Right renal cortex interstitium (tissue), 3 donors: ENCODE measurements at regions not wholly inside any gene's neighbourhood (a gene's known extent, or its start where the extent isn't known, plus 50 kb on each side); places are given as distances from the start of the nearest gene placed in this dataset.
A peak's percentile ranks its signal among the peaks of the same experiment; 100 is the strongest.

Source experiments
- DNase-seq, 3 donors: peaks; one replicate each; pipeline ENCODE4 v3.0.0-alpha.2; 2013; ENCODE audit warnings: low read depth in 3 of 3, low spot score in 2 of 3

DNA sequence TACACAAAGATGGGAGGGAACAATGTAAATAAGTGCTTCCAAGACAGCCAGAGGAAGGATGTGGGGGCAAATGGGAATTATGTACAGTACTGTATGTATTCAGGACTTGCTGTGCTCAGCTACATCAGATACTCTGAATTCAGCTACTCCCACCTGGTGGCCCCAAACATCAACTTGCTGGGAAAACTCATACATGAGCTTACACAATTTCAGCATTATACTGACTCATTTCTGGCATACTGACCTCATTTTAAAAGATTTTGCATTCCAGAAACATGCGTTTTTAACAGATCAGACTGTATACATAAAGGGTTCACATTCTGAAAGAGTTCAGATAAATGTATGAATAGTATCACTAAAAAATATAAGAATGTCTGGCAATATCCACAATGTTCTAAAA, 59.7 kb downstream of the GPX5 start:
- no peak for DNase-seq

DNA sequence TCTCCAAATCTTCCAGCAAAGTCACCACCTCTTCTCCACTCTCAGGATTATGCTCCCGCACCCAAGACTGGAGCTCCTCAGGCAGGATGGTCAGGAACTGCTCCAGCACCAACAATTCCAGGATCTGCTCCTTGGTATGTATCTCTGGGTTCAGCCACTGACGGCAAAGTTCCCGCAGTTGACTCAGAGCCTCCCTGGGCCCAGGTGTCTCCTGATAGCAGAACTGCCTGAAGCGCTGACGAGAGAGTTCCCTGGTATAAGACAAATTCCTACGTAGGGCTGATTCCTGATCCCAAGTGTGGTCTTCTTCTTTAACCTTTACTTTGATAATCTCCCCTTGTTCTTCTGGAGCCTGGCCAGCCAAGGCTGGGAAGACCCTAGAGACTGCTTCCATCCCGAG, 60.6 kb downstream of the GPX5 start:
- DNase-seq: no peak

DNA sequence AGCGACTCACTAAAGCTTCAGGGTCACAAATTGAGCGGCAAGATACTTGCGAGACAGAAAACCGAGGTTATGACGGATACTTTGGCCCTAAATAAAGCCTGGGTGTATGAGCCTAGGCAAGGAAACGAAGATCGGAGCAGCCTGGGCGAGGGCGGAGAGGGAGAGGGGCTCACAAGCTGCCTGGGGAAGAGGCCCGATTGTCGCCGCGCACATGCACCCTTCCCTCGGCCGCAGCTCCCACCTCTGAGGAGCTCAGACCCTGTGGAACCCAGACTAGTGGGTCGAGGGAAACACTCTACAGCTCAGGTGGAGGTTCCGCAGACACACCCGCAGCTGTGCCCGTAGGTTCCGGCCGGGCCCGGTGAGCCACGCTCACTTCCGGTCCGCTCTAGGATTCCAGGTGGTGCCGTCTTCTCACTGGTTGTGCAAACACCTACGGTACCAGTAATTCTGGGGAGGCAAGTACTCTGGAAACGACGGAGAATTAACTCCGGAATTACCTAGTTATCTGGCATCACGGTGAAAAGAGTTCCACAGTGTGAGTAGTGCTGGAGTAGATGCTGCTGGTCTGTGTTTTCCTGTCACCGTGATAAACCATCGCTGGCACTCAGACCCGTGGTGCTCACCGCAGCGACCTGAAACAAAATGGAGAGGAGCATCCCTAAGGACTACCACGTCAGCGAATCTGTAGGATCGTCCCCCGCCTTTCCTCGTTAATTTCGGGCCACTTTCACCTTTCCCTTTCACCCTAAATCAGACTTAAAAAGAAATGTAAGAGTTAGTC, 61.5 kb downstream of the GPX5 start:
- DNase-seq: peak in 2 of 3 donors; percentile 65 to 70

DNA sequence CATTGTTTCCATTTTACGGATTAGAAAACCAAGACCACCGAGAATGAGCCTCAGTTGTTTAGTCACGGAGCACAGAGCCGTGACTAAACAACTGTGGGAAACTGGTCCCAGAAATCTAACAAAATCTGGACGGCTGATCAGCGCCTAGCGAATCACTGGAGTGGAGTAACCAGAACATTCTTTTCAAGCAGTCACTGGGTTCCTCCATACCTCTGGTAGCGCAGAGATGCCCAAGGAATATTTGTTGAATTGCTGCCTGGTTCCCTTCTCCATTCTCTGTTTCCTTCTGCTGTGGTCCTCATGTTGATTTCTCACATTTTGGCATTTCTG, 62.0 kb downstream of the GPX5 start:
- no peak for DNase-seq

DNA sequence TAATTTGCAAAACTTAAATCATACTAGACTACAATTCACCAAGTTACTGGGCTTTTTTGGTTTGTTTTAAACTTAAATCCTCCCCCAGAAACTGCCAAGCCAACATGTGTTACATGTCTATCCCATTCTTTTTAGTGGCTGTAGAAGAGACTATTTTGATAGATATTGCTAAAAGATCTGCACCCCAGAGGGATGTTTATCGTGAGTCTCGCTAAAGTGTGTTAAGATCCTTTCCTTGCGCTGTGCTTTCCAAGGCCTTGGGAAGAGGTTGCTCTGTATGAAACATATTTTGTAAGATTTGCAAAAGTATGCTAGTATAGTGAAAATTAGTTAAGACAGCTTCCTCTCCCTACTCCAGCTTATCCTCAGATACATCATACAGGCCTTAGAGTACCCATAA, 63.0 kb downstream of the GPX5 start:
- DNase-seq: no peak

DNA sequence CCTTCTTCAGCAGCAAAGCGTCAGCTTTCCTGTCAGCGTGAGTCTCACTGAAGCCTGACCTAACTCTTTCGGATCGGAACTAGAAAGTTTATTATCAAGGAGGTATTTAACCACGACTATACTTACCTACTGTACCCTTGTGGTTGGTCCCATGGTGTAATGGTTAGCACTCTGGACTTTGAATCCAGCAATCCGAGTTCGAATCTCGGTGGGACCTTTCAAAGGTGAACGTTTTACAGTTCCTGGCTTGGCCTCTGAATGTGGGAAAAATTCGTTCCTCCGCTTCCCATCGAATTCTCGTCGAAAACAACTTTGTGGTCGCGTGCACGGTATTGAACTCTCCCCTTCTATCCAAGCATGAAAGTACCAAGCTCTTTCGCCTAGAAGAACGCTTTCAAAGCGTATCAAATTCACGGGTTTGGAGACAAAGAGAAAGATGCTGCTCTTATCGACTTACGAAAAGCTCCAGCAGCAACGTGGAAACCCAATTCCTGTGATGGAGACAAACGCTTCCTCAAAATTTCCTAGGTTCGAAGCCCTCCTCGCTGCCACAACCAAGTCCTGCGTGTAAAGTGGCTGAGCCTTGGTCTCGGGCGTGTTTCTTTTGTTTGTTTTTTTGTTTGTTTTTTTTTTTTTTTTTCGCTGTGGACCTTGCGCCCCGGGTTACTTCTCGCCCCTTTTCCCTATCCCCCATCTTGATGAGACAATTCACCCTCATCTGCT, 63.7 kb downstream of the GPX5 start:
- DNase-seq: peak; percentile 77 to 87 (median 84)

DNA sequence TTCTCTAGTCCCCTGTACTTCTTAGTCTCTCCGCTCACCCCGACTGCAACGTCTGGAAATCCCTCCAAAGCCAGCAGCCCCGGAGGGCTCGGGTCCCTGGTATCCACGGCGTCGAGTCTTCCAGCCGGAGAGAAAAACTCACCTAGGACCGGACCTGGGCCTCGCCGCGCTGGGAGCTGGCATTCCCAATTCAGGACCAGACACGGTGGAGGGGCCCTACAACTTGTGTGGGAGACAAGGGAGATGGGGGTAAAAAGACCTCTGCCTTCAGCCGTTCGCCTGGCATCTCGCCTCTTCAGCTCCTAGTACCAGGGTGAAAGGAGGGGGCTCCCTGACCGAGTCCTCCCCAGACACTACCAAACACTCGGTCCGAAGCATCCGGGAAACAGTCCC, 64.3 kb downstream of the GPX5 start:
- DNase-seq: no peak

DNA sequence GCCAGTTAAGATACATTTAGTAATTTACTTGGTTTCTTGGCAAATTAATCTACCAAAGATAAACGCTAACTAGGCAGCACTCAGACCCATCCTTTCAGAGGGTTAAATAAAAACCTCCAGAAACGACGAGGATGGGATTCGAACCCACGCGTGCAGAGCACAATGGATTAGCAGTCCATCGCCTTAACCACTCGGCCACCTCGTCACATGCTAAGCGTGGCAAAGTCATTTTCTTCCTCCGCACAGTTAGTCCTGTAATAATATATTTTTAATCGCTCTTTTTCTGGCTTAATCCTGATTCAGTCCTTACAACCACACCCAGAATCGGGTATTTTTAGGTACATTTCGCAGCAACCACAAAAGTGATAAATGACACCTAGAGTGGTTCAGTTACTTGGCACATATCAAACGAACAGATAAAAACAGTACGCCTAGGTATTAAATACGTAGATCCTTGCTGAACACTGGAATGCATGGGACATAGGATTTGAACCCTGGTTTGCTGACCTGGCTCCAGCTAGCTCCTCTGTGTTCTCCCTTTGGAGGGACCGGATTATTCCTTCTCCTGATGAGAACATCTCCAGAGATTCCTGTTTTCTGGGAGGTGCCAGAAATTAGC, 71.6 kb downstream of the GPX5 start:
- no peak for DNase-seq

DNA sequence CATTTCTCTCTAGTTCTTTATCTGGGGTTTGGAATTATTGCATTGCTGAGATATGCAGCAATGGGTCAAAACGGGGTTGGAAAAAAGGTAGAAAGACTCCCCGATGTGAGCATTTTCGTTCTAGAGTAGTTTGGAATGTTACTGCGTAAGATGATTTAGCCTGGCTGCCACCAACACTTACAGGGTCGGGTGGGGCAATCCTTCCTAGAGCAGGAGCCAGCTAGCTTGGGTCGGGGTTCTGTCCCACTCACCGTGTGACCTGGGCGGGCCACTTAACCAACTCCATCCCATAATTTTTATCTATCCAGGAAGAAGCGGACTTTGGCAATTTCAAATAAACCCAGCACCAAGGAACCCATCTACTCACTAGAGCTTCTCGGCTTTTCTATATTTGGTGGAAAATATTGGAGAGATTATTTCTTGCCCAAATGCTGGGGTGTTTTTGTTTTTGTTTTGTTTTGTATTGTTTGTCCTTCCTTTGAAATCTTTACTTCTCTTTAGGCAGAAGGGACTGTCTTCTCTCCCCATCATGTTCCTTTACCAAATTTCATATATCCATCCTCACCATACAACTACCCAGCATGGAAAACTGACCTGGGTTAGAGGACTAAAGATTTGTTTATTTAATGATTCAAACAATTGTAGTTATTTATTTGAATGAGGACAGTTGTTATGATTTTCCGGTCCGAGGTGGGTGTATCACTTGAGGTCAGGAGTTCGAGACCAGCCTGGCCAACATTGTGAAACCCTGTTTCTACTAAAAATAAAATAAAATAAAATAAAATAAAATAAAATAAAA, 72.4 kb downstream of the GPX5 start:
- DNase-seq: no peak

DNA sequence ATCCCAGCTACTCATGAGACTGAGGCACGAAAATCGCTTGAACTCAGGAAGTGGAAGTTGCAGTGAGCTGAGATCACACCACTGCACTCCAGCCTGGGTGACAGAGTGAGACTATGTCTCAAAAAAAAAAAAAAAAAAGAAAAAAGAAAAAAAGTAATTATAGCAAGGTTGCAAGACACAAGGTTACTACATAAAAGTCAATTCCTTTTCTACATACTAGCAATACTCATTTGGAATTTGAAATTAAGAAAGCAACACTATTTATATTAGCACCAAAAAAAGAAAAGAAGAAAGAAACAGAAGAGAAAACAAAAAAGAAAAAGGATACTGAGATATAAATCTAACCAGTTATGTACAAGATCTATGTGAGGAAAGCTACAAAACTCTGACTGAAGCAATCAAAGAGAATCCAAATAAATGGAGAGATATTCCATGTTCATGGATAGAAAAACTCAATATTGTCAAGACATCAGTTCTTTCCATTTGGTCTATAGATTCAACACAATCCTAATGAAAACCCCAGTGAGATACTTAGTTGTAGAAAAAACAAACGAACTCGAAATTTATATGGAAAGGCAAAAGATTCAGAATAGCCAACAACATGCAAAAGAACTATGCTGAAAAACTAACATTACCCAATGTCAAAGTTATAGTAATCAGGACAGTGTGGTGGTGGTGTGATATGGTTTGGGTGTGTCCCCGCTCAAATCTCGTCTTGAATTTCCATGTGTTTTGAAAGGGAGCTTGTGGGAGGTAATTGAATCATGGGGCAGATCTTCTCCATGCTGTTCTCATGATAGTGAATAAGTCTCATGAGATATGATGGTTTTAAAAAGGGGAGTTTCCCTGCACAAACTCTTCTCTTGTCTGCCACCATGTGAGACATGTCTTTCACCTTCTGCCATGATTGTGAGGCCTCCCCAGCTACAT, 73.3 kb downstream of the GPX5 start:
- DNase-seq: no peak

DNA sequence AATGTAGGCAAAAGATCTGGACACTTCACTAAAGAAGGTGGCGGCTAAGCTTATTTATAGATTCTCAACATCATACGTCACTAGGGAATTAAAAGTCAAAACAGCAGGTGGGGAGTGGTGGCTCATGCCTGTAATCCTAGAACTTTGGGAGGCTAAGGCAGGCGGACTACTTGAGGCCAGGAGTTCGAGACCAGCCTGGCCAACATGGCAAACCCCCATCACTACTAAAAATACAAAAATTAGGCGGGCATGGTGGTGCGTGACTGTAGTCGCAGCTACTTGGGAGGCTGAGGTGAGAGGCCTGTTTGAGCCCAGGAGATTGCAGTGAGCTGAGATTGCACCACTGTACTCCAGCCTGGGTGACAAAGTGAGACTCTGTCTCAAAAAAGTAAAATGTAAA, 74.6 kb downstream of the GPX5 start:
- no peak for DNase-seq

DNA sequence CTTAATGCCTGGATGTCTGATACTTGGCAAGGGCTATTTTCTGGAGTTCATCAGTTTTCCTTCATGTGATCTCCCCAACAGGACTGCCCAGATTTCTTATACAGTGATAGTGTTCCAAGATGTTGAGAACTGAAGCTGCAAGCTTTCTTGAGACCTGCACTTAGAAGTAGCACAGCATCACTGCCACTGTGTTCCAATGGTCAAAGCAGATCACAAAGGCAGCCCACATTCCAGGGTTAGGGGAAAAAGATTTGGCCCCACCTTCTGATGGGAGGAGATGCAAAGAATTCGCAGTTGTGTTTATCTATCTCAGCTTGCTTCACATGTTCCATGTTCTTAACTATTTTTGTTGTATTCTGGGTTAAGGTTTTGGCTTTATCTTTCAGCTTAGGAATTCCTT, 78.2 kb downstream of the GPX5 start:
- DNase-seq: no peak

DNA sequence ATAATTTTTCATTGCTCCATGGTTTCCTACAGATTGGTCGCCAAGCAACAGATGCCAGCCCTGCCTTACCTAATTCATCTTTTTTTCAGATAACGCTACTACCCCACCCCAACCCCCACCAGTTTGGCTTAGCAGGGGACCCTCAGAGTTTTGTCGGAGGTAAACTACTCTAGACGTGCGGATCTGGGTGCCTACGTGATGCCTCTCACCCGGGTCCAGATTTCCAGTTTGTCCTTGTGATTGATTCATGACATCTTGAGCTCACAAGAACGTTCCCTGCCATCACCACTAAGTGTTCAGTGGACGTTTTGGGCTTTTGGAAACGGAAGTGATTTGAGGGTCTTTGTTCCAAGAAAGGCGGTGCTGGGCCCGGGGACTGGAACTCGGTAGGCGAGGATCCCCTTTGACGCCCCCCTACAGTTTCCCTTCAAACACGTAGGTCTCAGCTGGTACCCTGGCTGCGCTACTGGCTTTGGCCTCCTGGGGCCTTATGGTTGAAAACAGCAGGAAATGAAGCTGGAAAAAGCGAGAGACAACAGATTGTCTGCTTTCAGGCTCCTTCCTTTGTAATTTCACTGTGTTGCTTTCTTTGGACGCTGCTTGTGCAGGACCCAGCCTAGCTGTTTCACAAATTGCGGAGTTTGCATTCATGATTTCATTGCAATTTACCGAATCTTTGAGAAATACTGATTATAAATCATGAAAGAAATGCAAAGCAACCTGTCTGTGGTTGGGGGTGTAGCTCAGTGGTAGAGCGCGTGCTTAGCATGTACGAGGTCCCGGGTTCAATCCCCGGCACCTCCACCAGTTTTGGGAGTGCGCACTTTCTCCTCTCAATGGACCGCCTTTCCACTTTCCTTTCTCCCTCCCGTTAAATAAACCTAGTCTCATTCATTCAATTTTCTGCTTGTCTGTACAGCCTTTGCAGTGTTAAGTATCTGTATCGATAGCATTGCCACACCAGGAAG, 81.0 kb downstream of the GPX5 start:
- DNase-seq: no peak

DNA sequence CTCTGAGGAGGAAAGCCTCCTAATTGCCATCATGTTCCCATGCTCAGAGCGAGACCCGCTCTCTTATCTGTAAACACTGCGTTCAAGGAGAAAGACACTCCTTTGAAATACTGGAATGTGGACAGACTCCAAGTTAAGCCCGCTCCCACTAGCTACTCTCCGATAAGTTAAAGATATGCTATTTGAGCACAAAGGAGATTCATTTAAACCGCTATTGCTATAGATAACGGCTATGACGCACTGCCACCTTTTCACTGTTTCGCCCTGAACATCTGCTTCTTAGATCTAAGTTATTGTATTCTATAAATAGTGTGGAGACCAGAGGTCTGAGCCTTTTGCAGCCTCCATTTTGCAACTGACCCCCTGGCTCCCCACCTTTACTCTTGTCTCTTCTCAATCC, 82.3 kb downstream of the GPX5 start:
- no peak for DNase-seq

DNA sequence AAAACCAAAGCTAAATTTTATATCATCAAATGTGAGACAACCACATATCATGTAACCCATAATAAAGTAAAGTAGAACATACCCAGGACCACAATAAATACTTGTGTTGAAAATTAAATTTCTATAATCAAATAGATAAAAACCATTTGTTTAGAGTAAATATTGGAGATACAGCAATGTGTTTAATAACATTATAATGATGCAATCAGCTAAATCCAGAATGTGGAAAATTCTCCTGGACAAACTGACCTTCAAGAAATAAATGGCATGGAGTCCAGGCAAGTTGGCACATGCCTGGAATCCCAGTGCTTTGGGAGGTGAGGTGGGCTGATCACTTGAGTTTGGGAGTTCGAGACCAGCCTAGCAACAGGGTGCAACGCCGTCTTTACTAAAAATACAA, 84.0 kb downstream of the GPX5 start:
- no peak for DNase-seq

DNA sequence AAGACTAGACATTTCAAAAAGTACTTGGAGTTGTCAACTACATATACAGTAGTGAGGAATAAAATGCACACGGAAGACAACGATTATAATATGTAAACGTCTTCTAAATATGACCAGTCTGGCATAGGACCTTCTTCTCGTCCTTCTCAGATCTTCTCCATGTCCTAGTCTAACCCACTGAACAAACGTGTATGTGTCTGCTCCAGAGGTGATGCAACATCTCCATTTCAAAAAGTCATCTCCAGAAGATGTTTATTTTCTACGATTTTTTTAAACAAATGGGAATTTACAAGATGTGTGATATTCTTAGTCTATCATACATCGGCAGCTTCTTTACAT, 89.9 kb downstream of the GPX5 start:
- no peak for DNase-seq

DNA sequence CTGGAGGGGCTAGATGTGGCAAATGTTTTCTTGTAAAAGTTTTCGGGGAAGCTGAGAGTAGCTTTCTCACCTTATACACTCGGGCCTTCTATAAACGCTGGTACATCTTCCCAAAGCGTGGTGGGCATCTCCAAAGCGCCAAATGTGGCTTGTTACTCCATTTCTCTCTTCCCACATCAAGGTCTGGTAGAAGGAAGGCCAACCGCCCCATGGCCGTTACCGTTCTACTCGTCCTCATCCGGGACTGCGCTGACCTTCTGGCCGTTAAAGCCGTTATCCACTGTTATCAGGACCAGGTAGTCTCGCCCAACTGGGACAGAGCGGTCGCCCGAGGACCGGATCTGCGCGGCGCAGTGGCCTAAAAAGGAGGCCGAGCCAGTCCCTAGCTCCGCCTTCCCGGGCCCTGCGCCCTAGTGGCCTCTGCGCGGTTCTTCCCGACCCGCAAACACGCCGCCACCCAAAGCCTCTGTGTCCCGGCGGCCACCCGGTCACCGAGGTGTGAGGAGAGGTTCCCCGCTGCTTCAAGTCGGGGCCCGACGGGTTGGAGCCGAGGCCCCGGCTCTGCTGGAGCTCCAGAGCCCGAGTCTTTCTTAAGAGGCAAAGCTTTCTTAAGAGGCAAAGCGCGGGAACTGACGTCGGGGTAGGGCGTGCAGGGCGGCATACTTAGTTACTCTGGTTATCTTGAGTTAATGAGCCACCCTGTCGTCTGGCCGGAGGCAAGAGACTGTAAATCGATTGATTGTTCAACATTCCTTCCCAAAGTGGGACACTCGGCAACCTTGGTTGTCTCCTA, 90.5 kb downstream of the GPX5 start:
- DNase-seq: no peak

DNA sequence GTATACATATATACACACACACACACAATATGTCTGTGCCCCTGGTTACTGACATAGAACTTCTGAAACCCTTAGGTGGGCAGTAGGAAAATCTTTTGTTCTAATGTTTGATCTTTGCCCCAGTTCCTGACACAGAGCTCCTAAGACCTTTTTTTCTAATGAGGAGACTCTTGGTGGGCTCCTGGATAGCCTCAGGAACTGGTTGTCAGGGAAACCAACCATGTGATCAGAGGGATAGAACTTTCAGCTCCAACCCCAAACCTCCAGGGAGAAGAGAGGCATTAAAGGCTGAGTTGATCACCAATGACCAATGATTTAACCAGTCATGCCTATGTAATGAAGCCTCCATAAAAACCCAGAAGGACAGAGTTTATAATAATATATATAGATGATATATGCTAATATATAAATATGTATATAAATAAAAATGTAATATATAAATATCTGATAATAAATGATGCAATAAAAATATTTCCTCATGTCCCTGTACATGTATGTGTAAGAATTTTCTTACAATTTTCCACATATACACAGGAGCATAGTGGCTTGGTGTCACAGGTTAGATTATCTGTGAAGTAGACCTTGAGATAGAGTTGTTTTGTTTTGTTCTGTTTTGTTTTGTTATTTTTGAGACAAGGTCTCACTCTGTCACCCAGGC, 93.3 kb downstream of the GPX5 start:
- DNase-seq: no peak
